Thymus (tissue), 11 donors: ENCODE measurements at regions not wholly inside any gene's neighbourhood (a gene's known extent, or its start where the extent isn't known, plus 50 kb on each side); places are given as distances from the start of the nearest gene placed in this dataset.
A peak's percentile ranks its signal among the peaks of the same experiment; 100 is the strongest.
"Not testable (repeated sequence)": the region's sequence is repeated elsewhere in the genome, so short reads cannot be mapped to it uniquely, and the experiment has no call there.

Experiments used
- DNase-seq, 9 donors: peaks; one replicate each; pipeline ENCODE4 v3.0.0-alpha.2; 2013; ENCODE audit warnings: low spot score in 9 of 9, low read depth in 6 of 9, missing footprints in 1 of 9
- H3K27ac ChIP-seq, 2 donors: one replicate each; pipeline ENCODE4 v1.5.1; 2013; ENCODE audit warnings: control low read depth in 1 of 2, low read depth in 1 of 2, low read length in 1 of 2, mild to moderate bottlenecking in 1 of 2, moderate library complexity in 1 of 2
- H3K27me3 ChIP-seq, 2 donors: one replicate each; pipeline ENCODE4 v1.5.1; 2013; ENCODE audit warnings: low read length in 1 of 2; ENCODE audit not compliant: control insufficient read depth in 2 of 2, insufficient read depth in 1 of 2
- H3K36me3 ChIP-seq, 2 donors: one replicate each; pipeline ENCODE4 v1.5.1; 2013; ENCODE audit warnings: low read length in 1 of 2, mild to moderate bottlenecking in 1 of 2, moderate library complexity in 1 of 2; ENCODE audit not compliant: control insufficient read depth in 2 of 2, insufficient read depth in 2 of 2
- H3K4me1 ChIP-seq, 2 donors: one replicate each; pipeline ENCODE4 v1.5.1; 2013; ENCODE audit warnings: low read length in 2 of 2; ENCODE audit not compliant: control insufficient read depth in 2 of 2, insufficient read depth in 2 of 2
- H3K4me3 ChIP-seq, 2 donors: one replicate each; pipeline ENCODE4 v1.5.1; 2013; ENCODE audit warnings: low read length in 2 of 2, control low read depth in 1 of 2, mild to moderate bottlenecking in 1 of 2
- H3K9me3 ChIP-seq, 2 donors: one replicate each; pipeline ENCODE4 v1.5.1; 2013; ENCODE audit warnings: low read length in 1 of 2, mild to moderate bottlenecking in 1 of 2; ENCODE audit not compliant: control insufficient read depth in 2 of 2, insufficient read depth in 1 of 2
- WGBS: extraction: QIAGEN DNeasy Blood & Tissue Kit; methylation state at CpG from one replicate; pipeline ENCODE4 v1.1.7; 2013; 5-methylcytosine and 5-hydroxymethylcytosine counted together
- donor health status: healthy.

GRCh38 chr21:31790420-31790819, 58.5 kb upstream of the SCAF4 start:
- not testable (repeated sequence) for H3K27ac ChIP-seq, H3K36me3 ChIP-seq, H3K4me3 ChIP-seq, DNase-seq, H3K27me3 ChIP-seq, H3K4me1 ChIP-seq, H3K9me3 ChIP-seq
- 95% methylated on average over 5 of the region's 5 CpGs for WGBS

GRCh38 chr21:31788581-31788980, 56.7 kb upstream of the SCAF4 start:
- no peak for DNase-seq

GRCh38 chr21:31787691-31788090, 55.8 kb upstream of the SCAF4 start:
- not testable (repeated sequence) for H3K27me3 ChIP-seq, H3K36me3 ChIP-seq, H3K9me3 ChIP-seq, H3K4me3 ChIP-seq, DNase-seq, H3K27ac ChIP-seq, H3K4me1 ChIP-seq
- 86% methylated on average over 7 of the region's 7 CpGs for WGBS

More at GRCh38 chr21:31788581-31788980, 56.7 kb upstream of the SCAF4 start:
- Histone ChIP-seq H3K27me3 (no peaks in the 10 kb centered on the region), H3K4me1 (no peaks in the 10 kb centered on the region), H3K4me3 (no peak overlapping the region), H3K27ac (no peak overlapping the region), H3K9me3 (no peaks in the 10 kb centered on the region), H3K36me3 (no peaks in the 10 kb centered on the region)
- WGBS: 98% methylated on average over 4 of the region's 4 CpGs

GRCh38 chr21:31786164-31786920, 54.4 kb upstream of the SCAF4 start:
- no peak overlapping the region for H3K4me3 ChIP-seq
- 81% methylated on average over 4 of the region's 4 CpGs for WGBS
- no peak for DNase-seq
- H3K4me1 ChIP-seq: no peaks in the 10 kb centered on the region
- H3K27me3 ChIP-seq: no peaks in the 10 kb centered on the region
- no peak overlapping the region for H3K27ac ChIP-seq
- H3K36me3 ChIP-seq: no peaks in the 10 kb centered on the region
- H3K9me3 ChIP-seq: no peaks in the 10 kb centered on the region

- peak in 8 of 9 donors; percentile 15 to 66 (median 39) for DNase-seq
Measured at GRCh38 chr21:31785237-31786163, 53.6 kb upstream of the SCAF4 start.

GRCh38 chr21:31781737-31782136, 49.8 kb upstream of the SCAF4 start:
- WGBS: 9% methylated on average over 3 of the region's 3 CpGs
- H3K27me3 ChIP-seq: no peaks in the 10 kb centered on the region
- H3K27ac ChIP-seq: no peak overlapping the region
- DNase-seq: no peak
- no peaks in the 10 kb centered on the region for H3K9me3 ChIP-seq
- no peaks in the 10 kb centered on the region for H3K36me3 ChIP-seq
- no peaks in the 10 kb centered on the region for H3K4me1 ChIP-seq
- no peak overlapping the region for H3K4me3 ChIP-seq

More at GRCh38 chr21:31785237-31786163, 53.6 kb upstream of the SCAF4 start:
- not testable (repeated sequence) for H3K9me3 ChIP-seq, H3K27ac ChIP-seq, H3K4me1 ChIP-seq, H3K4me3 ChIP-seq, H3K27me3 ChIP-seq, H3K36me3 ChIP-seq
- 63% methylated on average over 11 of the region's 11 CpGs for WGBS
